HepG2 (cell line): ENCODE measurements at regions not wholly inside any gene's neighbourhood (a gene's known extent, or its start where the extent isn't known, plus 50 kb on each side); places are given as distances from the start of the nearest gene placed in this dataset.

ENCODE experiments used
- EP300 ChIP-seq, 3 experiments: sonication (generic) in 1 of 3; formaldehyde crosslinking in 1 of 3; IDR thresholded peaks; 2 replicates each; pipeline versions ENCODE4 v1.5.1 to v1.6.1; 2011 to 2020; ENCODE audit warnings: low read depth in 2 of 3, low read length in 2 of 3, borderline replicate concordance in 1 of 3, improper control_type of control experiment in 1 of 3, mild to moderate bottlenecking in 1 of 3, missing genetic modification reagents in 1 of 3, moderate library complexity in 1 of 3
- SP1 ChIP-seq, 2 experiments: fragments of 450-650 bp in 1 of 2; sonication (generic) in 1 of 2; formaldehyde crosslinking in 1 of 2; IDR thresholded peaks; 2 replicates each; pipeline versions ENCODE4 v1.4.0 to v1.6.1; 2016 to 2020; ENCODE audit warnings: missing genetic modification reagents in 1 of 2
- TF ChIP-seq, protein P1 (sequence below): sonication (generic); formaldehyde crosslinking; IDR thresholded peaks from 2 replicates; pipeline ENCODE4 v1.9.0; 2021; ENCODE audit warnings: missing genetic modification reagents, mild to moderate bottlenecking, borderline replicate concordance

GRCh38 chr13:85527316-85527715 is 271.9 kb downstream of the SLITRK6 start:
- TF ChIP-seq EP300 (IDR thresholded peaks at IDR 0.05; ENCODE audit: low read depth in 2 of 2, low read length in 2 of 2) (no peak), EP300 (CRISPR knock-in tag; IDR thresholded peaks at IDR 0.05; ENCODE audit: borderline replicate concordance) (no peak), SP1 (IDR thresholded peaks at IDR 0.05) (no peak), SP1 (CRISPR knock-in tag; IDR thresholded peaks at IDR 0.05) (no peak)
- TF ChIP-seq, protein P1, sequence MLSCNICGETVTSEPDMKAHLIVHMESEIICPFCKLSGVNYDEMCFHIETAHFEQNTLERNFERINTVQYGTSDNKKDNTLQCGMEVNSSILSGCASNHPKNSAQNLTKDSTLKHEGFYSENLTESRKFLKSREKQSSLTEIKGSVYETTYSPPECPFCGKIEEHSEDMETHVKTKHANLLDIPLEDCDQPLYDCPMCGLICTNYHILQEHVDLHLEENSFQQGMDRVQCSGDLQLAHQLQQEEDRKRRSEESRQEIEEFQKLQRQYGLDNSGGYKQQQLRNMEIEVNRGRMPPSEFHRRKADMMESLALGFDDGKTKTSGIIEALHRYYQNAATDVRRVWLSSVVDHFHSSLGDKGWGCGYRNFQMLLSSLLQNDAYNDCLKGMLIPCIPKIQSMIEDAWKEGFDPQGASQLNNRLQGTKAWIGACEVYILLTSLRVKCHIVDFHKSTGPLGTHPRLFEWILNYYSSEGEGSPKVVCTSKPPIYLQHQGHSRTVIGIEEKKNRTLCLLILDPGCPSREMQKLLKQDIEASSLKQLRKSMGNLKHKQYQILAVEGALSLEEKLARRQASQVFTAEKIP (CRISPR knock-in tag) = no peak
